CD4-positive, alpha-beta memory T cell (primary cell): ENCODE measurements at regions not wholly inside any gene's neighbourhood (a gene's known extent, or its start where the extent isn't known, plus 50 kb on each side); places are given as distances from the start of the nearest gene placed in this dataset.

Experiments used
- CTCF ChIA-PET: fragments of 350-600 bp; sonication (Branson Sonifier 250); formaldehyde crosslinking; loops from one replicate; lab custom pipeline; 2021; ENCODE audit warnings: inconsistent platforms; ENCODE audit not compliant: partially characterized antibody; lab: Charles Lee
- POLR2A ChIA-PET: fragments of 350-600 bp; sonication (Branson Sonifier 250); formaldehyde crosslinking; loops from one replicate; lab custom pipeline; 2021; ENCODE audit not compliant: partially characterized antibody; lab: Charles Lee
- DNase-seq, 5 donors: peaks; one replicate each; pipeline versions ENCODE4 v3.0.0 to v3.0.0-alpha.2; 2020 to 2022; ENCODE audit warnings: mixed read lengths in 1 of 5
- H3K27ac ChIP-seq: one replicate; pipeline ENCODE4 v1.7.0; 2013; ENCODE audit warnings: low read depth, low read length
- H3K27me3 ChIP-seq: 2 replicates; pipeline ENCODE4 v1.7.0; 2013; ENCODE audit warnings: mild to moderate bottlenecking, low read length, moderate library complexity; ENCODE audit not compliant: insufficient read depth
- H3K36me3 ChIP-seq: 2 replicates; pipeline ENCODE4 v1.7.0; 2013; ENCODE audit warnings: mild to moderate bottlenecking, low read length, moderate library complexity; ENCODE audit not compliant: insufficient read depth
- H3K4me1 ChIP-seq: 2 replicates; pipeline ENCODE4 v1.7.0; 2013; ENCODE audit warnings: mild to moderate bottlenecking, low read length, moderate library complexity; ENCODE audit not compliant: insufficient read depth
- H3K4me3 ChIP-seq, 2 donors: one replicate each; pipeline ENCODE4 v1.7.0; 2013; ENCODE audit warnings: low read length in 2 of 2, mild to moderate bottlenecking in 1 of 2
- H3K9me3 ChIP-seq, 2 donors: one replicate each; pipeline ENCODE4 v1.7.0; 2013; ENCODE audit warnings: low read length in 2 of 2, control low read depth in 1 of 2; ENCODE audit not compliant: control insufficient read depth in 1 of 2
- H3K27ac Mint-ChIP-seq, 7 donors: one replicate each; pipeline ENCODE4 v1.8.0; 2020 to 2021; ENCODE audit warnings: mixed read lengths in 7 of 7, mild to moderate bottlenecking in 6 of 7, inconsistent platforms in 3 of 7, moderate library complexity in 3 of 7
- H3K27me3 Mint-ChIP-seq, 2 donors: one replicate each; pipeline ENCODE4 v1.8.0; 2020 to 2021; ENCODE audit warnings: mixed read lengths in 2 of 2
- H3K36me3 Mint-ChIP-seq, 2 donors: one replicate each; pipeline ENCODE4 v1.8.0; 2020 to 2021; ENCODE audit warnings: mixed read lengths in 2 of 2, inconsistent platforms in 1 of 2, mild to moderate bottlenecking in 1 of 2
- H3K4me1 Mint-ChIP-seq, 4 donors: one replicate each; pipeline ENCODE4 v1.8.0; 2020 to 2021; ENCODE audit warnings: mixed read lengths in 4 of 4, mild to moderate bottlenecking in 1 of 4
- H3K4me3 Mint-ChIP-seq, 8 donors: one replicate each; pipeline ENCODE4 v1.8.0; 2020 to 2021; ENCODE audit warnings: mixed read lengths in 8 of 8, mild to moderate bottlenecking in 7 of 8, moderate library complexity in 6 of 8, inconsistent platforms in 3 of 8
- H3K9me3 Mint-ChIP-seq, 8 donors: one replicate each; pipeline ENCODE4 v1.8.0; 2020 to 2021; ENCODE audit warnings: mixed read lengths in 8 of 8, mild to moderate bottlenecking in 5 of 8, inconsistent platforms in 3 of 8, moderate library complexity in 1 of 8
- intact Hi-C: fragments of 100-400 bp; cut with micrococcal nuclease; formaldehyde crosslinking; loops from one replicate; pipeline ENCODE4 v1.15.1; 2023

- H3K4me3 Mint-ChIP-seq: peak overlapping the region in 7 of 8 donors; percentile 28 to 86 (median 75)
- ChIA-PET POLR2A (interaction anchor here (0.6 to 2.0 kb wide), 5 partner anchors 40 to 443 kb away, joined by 3 to 5 read pairs (median 4); partner anchors contain the start of gene CMC1), CTCF (interaction anchor here (1.1 to 2.6 kb wide), 3 partner anchors 156 to 460 kb away, joined by 3 to 10 read pairs (median 10); partner anchors contain the start of gene EOMES)
Observed at GRCh38 chr3:28171962-28172361, 69.5 kb upstream of the CMC1 start.

GRCh38 chr3:28172748-28173147 lies 68.7 kb upstream of the CMC1 start:
- Histone ChIP-seq H3K4me1 (peaks cover 18% of the 10 kb centered on the region), H3K36me3 (no peaks in the 10 kb centered on the region), H3K9me3 (no peaks in the 10 kb centered on the region), H3K4me3 (no peak overlapping the region), H3K27me3 (no peaks in the 10 kb centered on the region), H3K27ac (no peak overlapping the region)
- peaks cover 0 to 2% of the 10 kb centered on the region in 2 donors for H3K27me3 Mint-ChIP-seq
- no peak for DNase-seq
- peak overlapping the region in 1 of 8 donors; percentile 11 for H3K4me3 Mint-ChIP-seq
- peaks cover 11 to 16% (median 11%) of the 10 kb centered on the region in 4 donors for H3K4me1 Mint-ChIP-seq
- no peaks in the 10 kb centered on the region for H3K9me3 Mint-ChIP-seq
- peaks cover 4 to 5% of the 10 kb centered on the region in 2 donors for H3K36me3 Mint-ChIP-seq
- intact Hi-C loops: loop anchor here (5.0 kb wide), 2 partner anchors 70 to 450 kb away; partner anchors contain the start of genes CMC1 and EOMES
- CTCF ChIA-PET: interaction anchor here (0.6 to 2.6 kb wide), 3 partner anchors 117 to 461 kb away, joined by 3 to 10 read pairs (median 10); partner anchors contain the start of gene EOMES
- POLR2A ChIA-PET: interaction anchor here (1.2 to 2.0 kb wide), 3 partner anchors 39 to 69 kb away, joined by 3 to 5 read pairs (median 3); partner anchors contain the start of gene CMC1
- no peak overlapping the region for H3K27ac Mint-ChIP-seq

More at GRCh38 chr3:28171962-28172361, 69.5 kb upstream of the CMC1 start:
- Mint-ChIP-seq H3K27me3 (peaks cover 0 to 2% of the 10 kb centered on the region in 2 donors), H3K27ac (peak overlapping the region in 6 of 7 donors; percentile 15 to 75 (median 69)), H3K36me3 (peaks cover 4 to 5% of the 10 kb centered on the region in 2 donors), H3K4me1 (peaks cover 11 to 16% (median 11%) of the 10 kb centered on the region in 4 donors), H3K9me3 (no peaks in the 10 kb centered on the region)
- peaks cover 18% of the 10 kb centered on the region for H3K4me1 ChIP-seq
- H3K27me3 ChIP-seq: no peaks in the 10 kb centered on the region
- H3K9me3 ChIP-seq: no peaks in the 10 kb centered on the region
- intact Hi-C loops: loop anchor here (5.0 kb wide), 2 partner anchors 70 to 450 kb away; partner anchors contain the start of genes CMC1 and EOMES
- peak overlapping the region in 1 of 2 donors; percentile 47 for H3K4me3 ChIP-seq
- no peaks in the 10 kb centered on the region for H3K36me3 ChIP-seq
- peak in 4 of 5 donors; percentile 6 to 38 (median 27) for DNase-seq
- no peak overlapping the region for H3K27ac ChIP-seq

- CTCF ChIA-PET: interaction anchor here (2.6 kb wide), 1 partner anchor 453 kb away, joined by 10 read pairs; the partner anchor contains the start of gene EOMES
- intact Hi-C loops: loop anchor here (5.0 kb wide), 2 partner anchors 68 to 452 kb away; partner anchors contain the start of genes CMC1 and EOMES
- H3K4me1 Mint-ChIP-seq: peaks cover 11 to 16% (median 11%) of the 10 kb centered on the region in 4 donors
Observed at GRCh38 chr3:28173836-28174235, 67.6 kb upstream of the CMC1 start.

GRCh38 chr3:28186748-28187147 lies 54.7 kb upstream of the CMC1 start:
- H3K27ac ChIP-seq: no peak overlapping the region
- intact Hi-C loops: no loop called here
- Mint-ChIP-seq H3K9me3 (peaks cover 0 to 3% (median under 1%) of the 10 kb centered on the region in 8 donors), H3K36me3 (no peaks in the 10 kb centered on the region), H3K4me3 (no peak overlapping the region), H3K27ac (no peak overlapping the region), H3K27me3 (no peaks in the 10 kb centered on the region), H3K4me1 (no peaks in the 10 kb centered on the region)
- no peak overlapping the region for H3K4me3 ChIP-seq
- POLR2A ChIA-PET: no interaction called here
- no peak for DNase-seq
- no peaks in the 10 kb centered on the region for H3K9me3 ChIP-seq
- CTCF ChIA-PET: no interaction called here
- H3K4me1 ChIP-seq: no peaks in the 10 kb centered on the region
- H3K27me3 ChIP-seq: no peaks in the 10 kb centered on the region
- no peaks in the 10 kb centered on the region for H3K36me3 ChIP-seq

More at GRCh38 chr3:28173836-28174235, 67.6 kb upstream of the CMC1 start:
- H3K36me3 ChIP-seq: no peaks in the 10 kb centered on the region
- Mint-ChIP-seq H3K27me3 (peaks cover 2% of the 10 kb centered on the region in 2 donors), H3K4me3 (no peak overlapping the region), H3K36me3 (peaks cover 4 to 5% of the 10 kb centered on the region in 2 donors), H3K27ac (no peak overlapping the region), H3K9me3 (no peaks in the 10 kb centered on the region)
- no peak overlapping the region for H3K4me3 ChIP-seq
- POLR2A ChIA-PET: no interaction called here
- no peak overlapping the region for H3K27ac ChIP-seq
- DNase-seq: no peak
- H3K27me3 ChIP-seq: no peaks in the 10 kb centered on the region
- peaks cover 18% of the 10 kb centered on the region for H3K4me1 ChIP-seq
- no peaks in the 10 kb centered on the region for H3K9me3 ChIP-seq

GRCh38 chr3:28188686-28189085 lies 52.7 kb upstream of the CMC1 start:
- Mint-ChIP-seq H3K27ac (no peak overlapping the region), H3K36me3 (no peaks in the 10 kb centered on the region), H3K9me3 (peaks cover 0 to 2% (median 0%) of the 10 kb centered on the region in 8 donors), H3K4me1 (no peaks in the 10 kb centered on the region), H3K27me3 (no peaks in the 10 kb centered on the region), H3K4me3 (no peak overlapping the region)
- Histone ChIP-seq H3K36me3 (no peaks in the 10 kb centered on the region), H3K27me3 (no peaks in the 10 kb centered on the region), H3K4me1 (no peaks in the 10 kb centered on the region), H3K4me3 (no peak overlapping the region), H3K9me3 (no peaks in the 10 kb centered on the region), H3K27ac (no peak overlapping the region)
- intact Hi-C loops: no loop called here
- POLR2A ChIA-PET: no interaction called here
- CTCF ChIA-PET: no interaction called here
- no peak for DNase-seq

GRCh38 chr3:28191363-28191762 lies 50.1 kb upstream of the CMC1 start:
- no peak overlapping the region for H3K4me3 Mint-ChIP-seq
- H3K36me3 ChIP-seq: no peaks in the 10 kb centered on the region
- H3K9me3 Mint-ChIP-seq: peaks cover 0 to 2% (median 0%) of the 10 kb centered on the region in 8 donors
- no peaks in the 10 kb centered on the region for H3K4me1 Mint-ChIP-seq
- H3K27me3 Mint-ChIP-seq: no peaks in the 10 kb centered on the region
- no peak overlapping the region for H3K27ac ChIP-seq
- H3K36me3 Mint-ChIP-seq: no peaks in the 10 kb centered on the region
- DNase-seq: no peak
- POLR2A ChIA-PET: no interaction called here
- H3K27ac Mint-ChIP-seq: no peak overlapping the region
- intact Hi-C loops: no loop called here
- H3K4me3 ChIP-seq: no peak overlapping the region
- no peaks in the 10 kb centered on the region for H3K27me3 ChIP-seq
- CTCF ChIA-PET: no interaction called here
- H3K9me3 ChIP-seq: no peaks in the 10 kb centered on the region
- H3K4me1 ChIP-seq: no peaks in the 10 kb centered on the region
